OCI-LY3 (cell line): ENCODE measurements at regions not wholly inside any gene's neighbourhood (a gene's known extent, or its start where the extent isn't known, plus 50 kb on each side); places are given as distances from the start of the nearest gene placed in this dataset.

Experiments used
- CTCF ChIP-seq: fragments of 200-600, 300-600 bp; sonication (generic); IDR thresholded peaks from 2 replicates; pipeline ENCODE4 v1.5.1; 2014; ENCODE audit warnings: antibody characterized with exemption, low read length, low read depth
- EZH2phosphoT487 ChIP-seq: fragments of 200-600 bp; shearing (Covaris generic); IDR thresholded peaks from 2 replicates; pipeline ENCODE4 v1.6.1; 2018; ENCODE audit warnings: antibody characterized with exemption, mixed run types, low read depth

- no peak for TF ChIP-seq CTCF
- TF ChIP-seq EZH2phosphoT487, result no peak
Observed at GRCh38 chr1:82813386-82813785, 1012.7 kb downstream of the ADGRL2 start.
